Hematopoietic multipotent progenitor cell treated with erythropoietin and hydrocortisone succinate and interleukin-3 and kit ligand, for 17 days (in vitro differentiated cells): ENCODE measurements at regions not wholly inside any gene's neighbourhood (a gene's known extent, or its start where the extent isn't known, plus 50 kb on each side); places are given as distances from the start of the nearest gene placed in this dataset.
"Not testable (repeated sequence)": the region's sequence is repeated elsewhere in the genome, so short reads cannot be mapped to it uniquely, and the experiment has no call there.

Source experiments
- DNase-seq: peaks from one replicate; pipeline ENCODE4 v3.0.0-alpha.2; 2015; ENCODE audit warnings: low spot score

- not testable (repeated sequence) for DNase-seq
Observed at GRCh38 chr5:92132294-92132908, 749.3 kb upstream of the ARRDC3 start.

- DNase-seq, result no peak
Observed at GRCh38 chr5:92126182-92126581, 743.1 kb upstream of the ARRDC3 start.

- no peak for DNase-seq
Observed at GRCh38 chr5:92119110-92119509, 736.0 kb upstream of the ARRDC3 start.

DNA sequence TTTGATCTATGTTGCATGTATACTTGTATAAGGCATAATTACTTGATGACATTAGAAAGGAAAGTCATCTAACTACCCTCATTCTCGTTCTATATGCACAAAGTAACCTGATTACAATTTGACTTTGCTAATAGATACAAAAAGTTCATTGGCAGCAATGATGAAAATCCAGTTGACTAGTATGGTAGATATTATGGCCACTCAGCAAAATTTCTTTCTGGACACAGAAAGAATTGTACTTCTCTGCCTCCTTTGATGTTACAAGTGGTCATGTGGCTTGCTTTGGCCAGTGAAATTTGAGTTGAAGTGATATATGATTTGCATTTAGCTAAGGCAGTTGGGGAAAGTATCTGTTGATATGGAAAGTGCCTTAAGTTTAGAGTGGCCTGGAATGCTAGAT lies 723.7 kb upstream of the ARRDC3 start:
- no peak for DNase-seq

- DNase-seq, result no peak
Observed at GRCh38 chr5:92104126-92104525, 721.0 kb upstream of the ARRDC3 start.

DNA sequence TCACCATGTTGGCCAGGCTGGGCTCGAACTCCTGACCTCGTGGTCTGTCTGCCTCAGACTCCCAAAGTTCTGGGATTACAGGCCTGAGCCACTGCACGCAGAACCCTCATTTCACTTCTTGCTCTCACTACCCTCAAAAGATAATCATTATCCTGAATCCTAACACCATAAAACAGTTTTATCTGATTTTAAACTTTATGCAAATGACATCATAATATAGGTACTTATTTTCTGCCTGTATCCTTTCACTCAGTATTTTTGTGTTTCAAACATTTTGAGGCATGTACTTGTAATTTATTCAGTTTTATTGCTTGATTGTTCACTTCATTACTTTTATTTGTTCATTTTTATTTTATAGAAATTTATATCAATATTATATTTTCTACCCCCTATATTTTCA lies 719.2 kb upstream of the ARRDC3 start:
- no peak for DNase-seq

- DNase-seq, result no peak
Observed at GRCh38 chr5:92092239-92092638, 709.1 kb upstream of the ARRDC3 start.

DNA sequence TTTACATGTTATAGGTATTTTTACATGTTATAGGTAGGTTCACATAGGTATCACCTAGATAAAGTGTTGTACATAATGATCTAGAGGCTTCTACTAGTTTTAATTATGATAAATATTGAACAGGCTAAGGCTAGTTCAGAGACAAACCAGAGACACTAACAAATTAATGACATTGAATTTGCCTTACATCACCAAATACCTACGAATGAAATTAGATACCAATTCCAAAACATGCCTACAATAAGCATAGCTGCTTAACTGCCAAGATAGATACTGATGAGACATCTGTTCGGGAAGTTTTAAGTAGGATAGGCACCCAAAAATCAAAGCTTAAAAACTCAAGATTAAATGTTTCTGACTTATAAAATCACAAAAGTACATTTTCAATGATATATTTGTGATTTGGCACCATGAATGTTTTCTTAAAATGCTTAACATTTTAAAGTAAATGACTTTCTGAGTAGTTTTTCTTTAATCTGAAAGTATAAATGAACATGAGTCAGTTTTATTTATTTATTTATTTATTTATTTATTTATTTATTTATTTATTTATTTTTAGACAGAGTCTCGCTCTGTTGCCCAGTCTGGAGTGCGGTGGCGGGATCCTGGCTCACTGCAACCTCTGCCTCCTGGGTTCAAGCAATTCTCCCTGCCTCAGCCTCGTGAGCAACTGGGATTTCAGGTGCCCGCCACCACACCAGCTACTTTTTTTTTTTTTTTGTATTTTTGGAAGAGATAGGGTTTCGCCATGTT lies 703.1 kb upstream of the ARRDC3 start:
- no peak for DNase-seq

DNA sequence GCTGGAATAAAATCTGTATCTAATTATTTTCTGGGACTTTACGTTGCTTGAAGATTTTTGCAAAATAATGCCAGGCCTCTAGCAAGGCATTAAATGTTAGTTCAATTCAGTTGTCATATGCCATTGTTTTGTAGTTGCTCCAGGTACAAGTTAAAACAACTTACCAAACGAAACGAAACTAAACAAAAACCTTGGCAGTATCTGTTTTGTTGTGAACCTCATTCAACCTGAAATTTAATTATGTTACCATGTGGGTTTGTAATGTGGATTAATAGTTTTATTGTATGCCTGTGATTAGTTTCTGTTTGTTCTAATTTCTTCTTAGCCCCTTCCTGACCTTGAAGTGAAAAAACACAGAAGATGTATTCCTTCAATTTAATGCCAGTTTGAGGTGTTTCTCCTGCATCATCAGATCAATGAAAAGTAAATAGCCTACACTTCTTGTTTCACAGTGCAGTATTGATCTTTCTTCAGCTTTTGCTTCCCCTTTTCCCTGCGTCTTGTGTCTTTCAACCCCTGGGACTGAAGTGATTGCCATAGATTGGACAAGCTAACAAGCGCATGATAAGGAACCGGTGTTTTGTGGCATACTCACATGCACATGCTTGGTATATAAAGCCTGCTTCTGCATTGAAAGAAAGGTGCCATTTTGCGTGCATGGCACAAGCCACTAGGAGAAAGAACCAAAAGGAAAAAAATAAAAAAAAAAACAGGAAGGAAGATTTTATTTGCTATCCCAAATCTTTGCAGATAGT lies 699.0 kb upstream of the ARRDC3 start:
- DNase-seq, result no peak

- DNase-seq, result no peak
Observed at GRCh38 chr5:92070786-92071185, 687.7 kb upstream of the ARRDC3 start.

GRCh38 chr5:92064993-92065392 lies 681.9 kb upstream of the ARRDC3 start:
- no peak for DNase-seq

- no peak for DNase-seq
Observed at GRCh38 chr5:92051741-92052140, 668.6 kb upstream of the ARRDC3 start.

DNA sequence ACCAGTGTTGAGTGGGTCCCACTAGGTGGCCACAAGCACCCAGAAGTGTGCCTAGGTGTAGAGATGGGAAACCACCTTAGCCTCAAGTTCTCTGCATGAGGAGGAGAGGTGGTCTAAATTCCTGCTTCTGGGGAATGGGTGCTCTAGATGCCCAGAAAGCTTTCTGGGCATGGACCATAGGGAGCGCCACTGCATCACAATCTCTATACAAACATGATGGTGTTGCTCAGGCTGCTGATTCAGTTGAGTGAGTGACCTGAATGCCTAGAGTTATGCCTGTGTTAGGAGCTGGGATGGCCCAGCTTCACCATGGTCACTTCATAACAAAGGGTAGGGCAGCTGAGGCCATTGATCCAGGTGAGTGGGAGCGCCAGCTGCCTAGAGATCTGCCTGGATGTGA lies 667.9 kb upstream of the ARRDC3 start:
- no peak for DNase-seq

- DNase-seq, result no peak
Observed at GRCh38 chr5:92041911-92042660, 659.0 kb upstream of the ARRDC3 start.

- DNase-seq, result no peak
Observed at GRCh38 chr5:92041206-92041605, 658.1 kb upstream of the ARRDC3 start.

- not testable (repeated sequence) for DNase-seq
Observed at GRCh38 chr5:92029792-92030191, 646.7 kb upstream of the ARRDC3 start.

- no peak for DNase-seq
Observed at GRCh38 chr5:92023555-92023954, 640.4 kb upstream of the ARRDC3 start.

DNA sequence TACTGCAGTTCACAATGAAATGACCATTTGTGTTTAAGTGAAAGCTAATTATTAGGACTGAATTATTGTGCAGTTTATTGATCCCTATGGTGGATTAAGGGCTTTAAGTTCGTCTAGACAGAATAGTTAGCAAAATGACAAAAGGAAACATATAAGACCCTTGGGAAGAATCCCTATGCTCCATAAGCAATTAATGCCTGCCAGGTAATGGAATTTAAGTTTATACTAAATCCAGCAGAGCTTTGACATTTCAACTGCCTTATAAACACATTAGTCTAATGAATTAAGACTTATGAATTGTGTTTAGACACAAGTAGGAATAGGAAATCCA lies 640.0 kb upstream of the ARRDC3 start:
- no peak for DNase-seq

DNA sequence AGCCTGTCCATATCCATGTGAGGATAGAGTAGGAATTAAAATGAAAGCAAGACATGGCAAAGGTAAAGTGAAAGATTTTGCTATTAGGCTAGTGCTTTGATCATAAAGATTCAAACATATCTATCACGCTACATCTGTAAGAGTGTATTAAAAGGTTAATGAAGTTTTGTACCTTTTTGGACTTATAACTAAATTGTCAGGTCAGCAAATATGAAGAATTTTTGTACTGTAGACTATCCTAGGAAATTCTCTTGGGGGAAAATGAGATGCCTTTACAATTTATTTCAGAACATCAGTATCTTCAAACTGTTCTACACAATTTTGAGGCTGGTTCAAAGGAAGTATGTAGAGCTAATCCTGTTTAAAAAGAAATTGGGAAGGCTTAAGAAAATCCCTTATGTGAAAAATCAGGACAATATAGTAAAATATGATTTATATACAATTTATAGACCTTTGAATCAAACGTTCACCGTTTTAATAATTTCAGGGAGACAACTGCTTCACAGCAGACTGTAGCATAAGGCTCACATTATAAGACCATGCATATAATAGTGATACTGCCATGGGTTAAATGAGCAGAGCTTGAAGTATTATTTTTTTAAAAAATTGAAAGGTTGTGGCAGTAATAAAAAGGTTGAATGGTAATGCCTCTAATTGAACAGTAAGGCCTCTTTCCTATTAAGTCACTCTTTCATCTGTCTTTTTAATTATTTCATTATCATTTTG lies 639.5 kb upstream of the ARRDC3 start:
- DNase-seq, result no peak

DNA sequence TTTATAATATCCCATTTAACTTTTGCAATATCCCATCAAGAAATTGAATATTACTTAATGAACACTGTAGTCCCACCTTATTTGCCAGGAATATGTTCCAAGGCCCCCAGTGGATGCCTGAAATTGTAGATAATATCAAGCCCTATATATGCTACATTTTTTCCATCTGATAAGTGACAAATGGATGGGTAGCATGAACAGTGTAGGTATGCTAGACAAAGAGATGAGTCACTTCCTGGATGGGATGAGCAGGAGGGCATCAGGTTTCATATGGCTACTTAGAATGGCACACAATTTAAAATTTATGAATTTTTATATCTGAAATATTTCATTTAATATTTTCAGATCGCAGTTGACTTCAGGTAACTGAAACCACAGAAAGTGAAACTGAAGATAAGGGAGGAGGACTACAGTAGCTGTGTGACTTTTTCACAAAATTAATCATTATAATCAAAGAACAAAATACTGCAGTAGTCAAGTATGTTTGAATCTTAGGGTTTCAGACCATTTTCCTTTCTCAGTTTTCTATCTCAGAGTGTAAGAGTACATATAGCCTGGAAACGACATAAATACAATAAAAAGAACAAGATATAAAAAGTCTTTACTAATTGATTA lies 636.4 kb upstream of the ARRDC3 start:
- no peak for DNase-seq

DNA sequence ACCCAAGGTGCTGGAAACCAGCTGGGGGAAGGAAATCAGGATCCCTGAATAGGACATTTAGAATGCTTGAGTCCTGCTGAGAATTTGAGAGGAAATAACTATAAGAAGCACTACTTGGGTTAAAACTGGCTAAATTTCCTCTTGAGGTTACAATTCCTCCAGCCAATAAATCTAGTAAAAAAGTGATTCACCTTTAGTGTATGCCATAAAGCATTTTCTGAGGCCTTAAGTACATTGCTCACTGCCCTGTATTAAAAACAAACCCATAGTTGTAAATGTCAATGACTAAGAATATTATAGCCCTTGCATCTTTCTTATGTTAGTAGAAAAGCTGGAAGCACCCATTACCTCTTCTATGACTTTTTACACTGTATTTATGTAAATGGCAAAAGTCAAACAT lies 634.7 kb upstream of the ARRDC3 start:
- no peak for DNase-seq
